Muscle of leg (tissue), 3 donors: ENCODE measurements at regions not wholly inside any gene's neighbourhood (a gene's known extent, or its start where the extent isn't known, plus 50 kb on each side); places are given as distances from the start of the nearest gene placed in this dataset.

ENCODE experiments used
- DNase-seq: peaks from one replicate; pipeline ENCODE4 v3.0.0; 2013
- H3K27ac ChIP-seq: one replicate; pipeline ENCODE4 v1.5.1; 2013; ENCODE audit warnings: mild to moderate bottlenecking, low read length, control low read depth
- H3K27me3 ChIP-seq: one replicate; pipeline ENCODE4 v1.6.1; 2013; ENCODE audit warnings: low read length; ENCODE audit not compliant: control insufficient read depth, insufficient read depth
- H3K36me3 ChIP-seq: one replicate; pipeline ENCODE4 v1.6.1; 2013; ENCODE audit warnings: low read length; ENCODE audit not compliant: control insufficient read depth, insufficient read depth
- H3K4me1 ChIP-seq: one replicate; pipeline ENCODE4 v1.6.1; 2013; ENCODE audit warnings: low read length; ENCODE audit not compliant: control insufficient read depth, insufficient read depth
- H3K4me3 ChIP-seq: one replicate; pipeline ENCODE4 v1.5.1; 2013; ENCODE audit warnings: low read length, control low read depth
- H3K9me3 ChIP-seq: replicated peaks from 2 replicates; pipeline ENCODE4 v1.6.1; 2013; ENCODE audit warnings: low read depth, low read length; ENCODE audit not compliant: control insufficient read depth
- WGBS: methylation state at CpG from one replicate; pipeline ENCODE4 v1.1.5; 2013; ENCODE audit warnings: missing lambda C conversion rate; ENCODE audit not compliant: insufficient coverage; 5-methylcytosine and 5-hydroxymethylcytosine counted together

- H3K27me3 ChIP-seq, result no peaks in the 10 kb centered on the region
- H3K9me3 ChIP-seq, result no peaks in the 10 kb centered on the region
- WGBS, result 85% methylated on average over 3 of the region's 6 CpGs
- H3K4me3 ChIP-seq, result no peak overlapping the region
- no peak overlapping the region for H3K27ac ChIP-seq
- DNase-seq, result no peak
- H3K36me3 ChIP-seq, result no peaks in the 10 kb centered on the region
- peaks cover 7% of the 10 kb centered on the region for H3K4me1 ChIP-seq
Measured at GRCh38 chr15:98138910-98139309, 178.4 kb downstream of the ARRDC4 start.

GRCh38 chr15:98139337-98139736, 178.8 kb downstream of the ARRDC4 start:
- WGBS, result no CpG with 5 or more reads among the region's 4 CpGs

GRCh38 chr15:98142572-98142971, 182.1 kb downstream of the ARRDC4 start:
- H3K36me3 ChIP-seq, result no peaks in the 10 kb centered on the region
- H3K4me3 ChIP-seq, result no peak overlapping the region
- WGBS, result 73% methylated on average over 2 of the region's 2 CpGs
- DNase-seq, result no peak
- H3K27ac ChIP-seq, result no peak overlapping the region
- H3K4me1 ChIP-seq, result peaks cover 7% of the 10 kb centered on the region
- no peaks in the 10 kb centered on the region for H3K27me3 ChIP-seq
- H3K9me3 ChIP-seq, result no peaks in the 10 kb centered on the region

More at GRCh38 chr15:98139337-98139736, 178.8 kb downstream of the ARRDC4 start:
- Histone ChIP-seq H3K36me3 (no peaks in the 10 kb centered on the region), H3K4me1 (peaks cover 7% of the 10 kb centered on the region), H3K27me3 (no peaks in the 10 kb centered on the region), H3K27ac (no peak overlapping the region), H3K9me3 (no peaks in the 10 kb centered on the region), H3K4me3 (no peak overlapping the region)
- DNase-seq, result no peak

GRCh38 chr15:98143116-98143515, 182.6 kb downstream of the ARRDC4 start:
- Histone ChIP-seq H3K27ac (no peak overlapping the region), H3K4me3 (no peak overlapping the region), H3K9me3 (no peaks in the 10 kb centered on the region), H3K4me1 (peaks cover 7% of the 10 kb centered on the region), H3K36me3 (no peaks in the 10 kb centered on the region), H3K27me3 (no peaks in the 10 kb centered on the region)
- DNase-seq, result no peak
- 43% methylated on average over 3 of the region's 4 CpGs for WGBS

- DNase-seq, result no peak
- Histone ChIP-seq H3K27ac (no peak overlapping the region), H3K4me3 (no peak overlapping the region), H3K4me1 (peaks cover 7% of the 10 kb centered on the region), H3K27me3 (no peaks in the 10 kb centered on the region), H3K9me3 (no peaks in the 10 kb centered on the region), H3K36me3 (no peaks in the 10 kb centered on the region)
- WGBS, result no CpG with 5 or more reads among the region's 2 CpGs
Measured at GRCh38 chr15:98144388-98144787, 183.9 kb downstream of the ARRDC4 start.

GRCh38 chr15:98146031-98146820, 185.7 kb downstream of the ARRDC4 start:
- no peaks in the 10 kb centered on the region for H3K9me3 ChIP-seq
- no peaks in the 10 kb centered on the region for H3K27me3 ChIP-seq
- no peaks in the 10 kb centered on the region for H3K36me3 ChIP-seq
- DNase-seq, result no peak
- H3K4me1 ChIP-seq, result peaks cover 7% of the 10 kb centered on the region
- H3K4me3 ChIP-seq, result no peak overlapping the region
- no peak overlapping the region for H3K27ac ChIP-seq
- WGBS, result 77% methylated on average over 11 of the region's 17 CpGs

- Histone ChIP-seq H3K36me3 (no peaks in the 10 kb centered on the region), H3K4me1 (peaks cover 7% of the 10 kb centered on the region), H3K4me3 (no peak overlapping the region), H3K27ac (no peak overlapping the region), H3K27me3 (no peaks in the 10 kb centered on the region), H3K9me3 (no peaks in the 10 kb centered on the region)
- DNase-seq, result peak; percentile 20
- WGBS, result 70% methylated on average over 3 of the region's 5 CpGs
Measured at GRCh38 chr15:98147415-98147814, 186.9 kb downstream of the ARRDC4 start.

- peaks cover 3% of the 10 kb centered on the region for H3K4me1 ChIP-seq
- no peaks in the 10 kb centered on the region for H3K36me3 ChIP-seq
- DNase-seq, result no peak
- no peaks in the 10 kb centered on the region for H3K27me3 ChIP-seq
- H3K27ac ChIP-seq, result no peak overlapping the region
- H3K9me3 ChIP-seq, result no peaks in the 10 kb centered on the region
- no CpG with 5 or more reads among the region's 2 CpGs for WGBS
- no peak overlapping the region for H3K4me3 ChIP-seq
Measured at GRCh38 chr15:98150084-98150483, 189.6 kb downstream of the ARRDC4 start.

- no peak overlapping the region for H3K4me3 ChIP-seq
- H3K4me1 ChIP-seq, result peaks cover 3% of the 10 kb centered on the region
- DNase-seq, result no peak
- no peaks in the 10 kb centered on the region for H3K27me3 ChIP-seq
- WGBS, result no CpG with 5 or more reads among the region's 3 CpGs
- no peaks in the 10 kb centered on the region for H3K36me3 ChIP-seq
- H3K27ac ChIP-seq, result no peak overlapping the region
- no peaks in the 10 kb centered on the region for H3K9me3 ChIP-seq
Measured at GRCh38 chr15:98150536-98150935, 190.0 kb downstream of the ARRDC4 start.

GRCh38 chr15:98151096-98151495, 190.6 kb downstream of the ARRDC4 start:
- peaks cover 3% of the 10 kb centered on the region for H3K4me1 ChIP-seq
- no peaks in the 10 kb centered on the region for H3K27me3 ChIP-seq
- no peak overlapping the region for H3K4me3 ChIP-seq
- H3K27ac ChIP-seq, result no peak overlapping the region
- WGBS, result no CpG with 5 or more reads among the region's 2 CpGs
- no peaks in the 10 kb centered on the region for H3K9me3 ChIP-seq
- H3K36me3 ChIP-seq, result no peaks in the 10 kb centered on the region
- no peak for DNase-seq

- Histone ChIP-seq H3K9me3 (no peaks in the 10 kb centered on the region), H3K4me1 (peaks cover 3% of the 10 kb centered on the region), H3K27me3 (no peaks in the 10 kb centered on the region), H3K4me3 (no peak overlapping the region), H3K36me3 (no peaks in the 10 kb centered on the region), H3K27ac (no peak overlapping the region)
- no peak for DNase-seq
Measured at GRCh38 chr15:98152156-98152555, 191.7 kb downstream of the ARRDC4 start.
